ENCODE measurements at regions not wholly inside any gene's neighbourhood (a gene's known extent, or its start where the extent isn't known, plus 50 kb on each side); places are given as distances from the start of the nearest gene placed in this dataset. TPM values are rescaled to one million over a fixed set of nuclear protein-coding genes. Genes with fewer than 3 reads are reported as not detected.

- Histone ChIP-seq H3K27me3 (ENCODE audit: control insufficient read depth, insufficient read depth, low read length, poor library complexity, severe bottlenecking) (no peaks in the 10 kb centered on the region), H3K4me1 (ENCODE audit: control insufficient read depth, insufficient read depth, low read length) (no peaks in the 10 kb centered on the region), H3K36me3 (ENCODE audit: control insufficient read depth, insufficient read depth, low read length) (no peaks in the 10 kb centered on the region), H3K4me3 (ENCODE audit: low read length) (no peak overlapping the region), H3K9ac (ENCODE audit: extremely low read depth, low read length, poor library complexity, severe bottlenecking) (no peak overlapping the region), H3K27ac (ENCODE audit: low read depth, low read length) (peak overlapping the region; percentile 90), H3K9me3 (ENCODE audit: control insufficient read depth, low read length) (no peaks in the 10 kb centered on the region)
- Mint-ChIP-seq H3K27me3 (ENCODE audit: insufficient read depth) (no peaks in the 10 kb centered on the region), H3K36me3 (ENCODE audit: low read depth) (no peaks in the 10 kb centered on the region), H3K4me3 (no peak overlapping the region), H3K4me1 (peaks cover 24% of the 10 kb centered on the region), H3K9me3 (no peaks in the 10 kb centered on the region), H3K27ac (no peak overlapping the region)
- DNase-seq: peak; percentile 42
- no peak for TF ChIP-seq CTCF (conservative IDR thresholded peaks at IDR 0.05)
- WGBS, 2 experiments (ENCODE audit: insufficient coverage in 1 of 2, insufficient read length in 1 of 2): 88 to 100% methylated on average over 1 to 2 of the region's 2 CpGs
These were observed 51.0 kb upstream of the F3 start for GRCh38 chr1:94592571-94592920.

- H3K4me1 ChIP-seq (ENCODE audit: control insufficient read depth, insufficient read depth, low read length): no peaks in the 10 kb centered on the region
- no peaks in the 10 kb centered on the region for H3K27me3 ChIP-seq (ENCODE audit: control insufficient read depth, insufficient read depth, low read length, poor library complexity, severe bottlenecking)
- peak overlapping the region; percentile 90 for H3K27ac ChIP-seq (ENCODE audit: low read depth, low read length)
- Mint-ChIP-seq H3K36me3 (ENCODE audit: low read depth) (no peaks in the 10 kb centered on the region), H3K9me3 (no peaks in the 10 kb centered on the region), H3K27me3 (ENCODE audit: insufficient read depth) (no peaks in the 10 kb centered on the region), H3K4me3 (no peak overlapping the region), H3K27ac (no peak overlapping the region), H3K4me1 (peaks cover 20% of the 10 kb centered on the region)
- no peaks in the 10 kb centered on the region for H3K9me3 ChIP-seq (ENCODE audit: control insufficient read depth, low read length)
- no peak overlapping the region for H3K4me3 ChIP-seq (ENCODE audit: low read length)
- no peak for TF ChIP-seq CTCF (conservative IDR thresholded peaks at IDR 0.05)
- DNase-seq: peak; percentile 31
- no peak overlapping the region for H3K9ac ChIP-seq (ENCODE audit: extremely low read depth, low read length, poor library complexity, severe bottlenecking)
- 73 to 88% methylated on average over 6 to 7 of the region's 7 CpGs for WGBS, 2 experiments (ENCODE audit: insufficient coverage in 1 of 2, insufficient read length in 1 of 2)
- H3K36me3 ChIP-seq (ENCODE audit: control insufficient read depth, insufficient read depth, low read length): no peaks in the 10 kb centered on the region
These were observed 50.4 kb upstream of the F3 start for GRCh38 chr1:94591823-94592570.

Small RNAs in the stretch of these regions (microRNA-seq; reads per million reads assigned to microRNA genes)
- gene MIR378G (ENCODE audit: borderline microRNAs expressed): not detected

Data from endodermal cell (in vitro differentiated cells).